Stimulated activated CD4-positive, alpha-beta T cell treated with anti-CD3 and anti-CD28 coated beads, Interleukin-1b, Interleukin-23, amount 100 ng/mL, for 24 hours (primary cell): ENCODE measurements at regions not wholly inside any gene's neighbourhood (a gene's known extent, or its start where the extent isn't known, plus 50 kb on each side); places are given as distances from the start of the nearest gene placed in this dataset.

ENCODE experiments used
- DNase-seq, 4 experiments: peaks; one replicate each; pipeline ENCODE4 v3.0.0-alpha.2; 2020; ENCODE audit warnings: low read depth in 4 of 4, low spot score in 1 of 4

DNA sequence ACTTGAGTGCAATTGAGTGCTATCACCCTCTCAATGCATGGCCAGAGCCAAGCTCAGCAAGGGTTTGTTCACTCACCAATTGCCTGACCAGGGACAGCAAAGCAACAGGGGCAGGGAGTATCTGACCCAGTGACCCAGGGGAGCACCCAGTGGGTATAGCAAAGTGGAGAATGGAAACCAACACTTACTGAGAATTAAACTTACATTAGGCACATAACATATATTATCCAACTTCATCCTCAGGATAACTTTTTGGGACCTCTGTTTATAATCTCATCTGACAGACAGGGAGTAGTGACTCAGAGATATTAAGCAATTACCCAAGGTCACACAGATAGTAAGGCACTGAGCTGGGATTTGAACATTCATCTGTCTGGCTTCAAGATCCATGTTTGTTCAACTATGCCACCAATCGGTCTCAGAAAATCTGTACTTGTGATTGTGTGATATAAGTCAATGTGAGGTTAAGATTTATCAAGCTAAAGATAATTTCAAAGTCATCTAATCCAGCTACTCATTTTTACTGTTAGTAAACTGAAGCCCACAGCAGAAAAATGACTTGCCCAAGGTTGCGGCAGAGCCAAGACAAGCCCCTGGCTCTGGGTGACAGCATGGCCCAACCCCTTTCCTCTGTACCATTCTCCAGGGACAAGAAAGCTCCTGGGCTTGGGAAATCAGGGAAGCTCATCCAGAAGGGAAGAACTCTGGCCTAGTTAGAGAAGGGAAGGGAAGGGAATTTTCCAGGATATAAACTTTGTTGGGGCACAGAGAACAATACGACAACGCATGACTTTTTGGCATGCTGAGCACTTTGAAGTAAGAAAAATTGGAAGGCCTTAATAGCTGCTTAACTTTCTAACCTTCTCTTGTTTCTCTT, 138.0 kb upstream of the SMAD3 start:
- no peak for DNase-seq

DNA sequence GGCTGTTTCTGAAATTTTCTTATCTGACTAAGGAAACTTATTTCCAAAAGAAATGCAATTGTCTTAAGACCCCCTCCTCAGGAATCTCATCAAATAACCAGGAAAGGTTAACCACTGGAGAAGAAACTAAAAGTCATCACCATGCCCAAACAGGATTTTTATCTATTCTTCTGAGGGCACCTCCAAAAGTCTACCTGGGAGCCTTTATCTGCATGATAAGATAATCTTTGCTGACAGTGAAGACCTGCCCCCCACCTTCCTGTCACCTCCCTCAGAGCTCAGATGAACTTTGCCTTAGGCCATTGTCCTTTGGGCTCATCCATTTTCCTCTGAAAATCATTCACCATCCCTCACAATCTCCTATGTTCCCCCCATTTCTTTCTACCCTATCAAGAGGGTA, 137.3 kb upstream of the SMAD3 start:
- no peak for DNase-seq

DNA sequence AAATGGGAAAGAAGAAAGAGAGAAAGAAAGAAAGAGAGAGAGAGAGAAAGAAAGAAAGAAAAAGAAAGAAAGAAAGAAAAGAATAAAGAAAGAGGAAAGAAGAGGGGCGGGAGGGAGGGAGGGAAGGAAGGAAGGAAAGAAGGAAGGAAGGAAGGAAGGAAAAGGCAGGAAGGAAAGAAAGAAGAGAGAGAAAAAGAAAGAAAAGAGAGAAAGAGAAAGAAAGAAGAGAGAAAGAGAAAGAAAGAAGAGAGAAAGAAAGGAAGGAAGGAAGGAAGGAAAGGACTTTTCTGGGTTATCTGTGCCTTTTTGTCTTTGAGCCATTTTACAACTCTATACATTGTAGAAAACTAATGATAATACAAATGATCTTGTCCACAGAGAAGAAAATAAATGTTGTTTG, 136.6 kb upstream of the SMAD3 start:
- no peak for DNase-seq

DNA sequence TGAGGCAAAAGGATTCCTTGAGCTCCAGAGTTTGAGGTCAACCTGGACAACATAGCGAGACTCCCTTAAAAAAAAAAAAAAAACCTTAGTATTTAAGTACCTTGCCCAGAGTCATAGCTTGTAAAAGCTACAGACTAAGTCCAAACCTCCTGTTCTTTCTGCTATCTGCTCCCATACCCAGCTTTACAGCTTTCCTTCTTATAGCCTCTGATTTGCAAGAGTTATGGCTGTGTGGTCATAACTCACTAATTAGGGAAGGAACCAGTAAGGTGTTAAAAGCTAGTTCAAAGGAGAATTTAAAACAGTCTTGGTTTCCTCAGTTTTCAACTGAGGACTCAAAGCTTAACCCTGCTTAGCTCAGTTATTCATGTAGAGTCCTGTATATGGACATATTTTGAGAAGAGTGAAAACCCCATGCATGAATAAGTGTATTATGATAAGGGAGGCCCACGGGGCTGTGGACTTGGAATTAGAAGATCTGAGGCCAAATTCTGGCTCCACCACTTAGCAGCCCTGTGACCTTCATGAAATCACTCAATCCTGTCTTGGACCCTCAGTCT, 135.5 kb upstream of the SMAD3 start:
- DNase-seq, result no peak

DNA sequence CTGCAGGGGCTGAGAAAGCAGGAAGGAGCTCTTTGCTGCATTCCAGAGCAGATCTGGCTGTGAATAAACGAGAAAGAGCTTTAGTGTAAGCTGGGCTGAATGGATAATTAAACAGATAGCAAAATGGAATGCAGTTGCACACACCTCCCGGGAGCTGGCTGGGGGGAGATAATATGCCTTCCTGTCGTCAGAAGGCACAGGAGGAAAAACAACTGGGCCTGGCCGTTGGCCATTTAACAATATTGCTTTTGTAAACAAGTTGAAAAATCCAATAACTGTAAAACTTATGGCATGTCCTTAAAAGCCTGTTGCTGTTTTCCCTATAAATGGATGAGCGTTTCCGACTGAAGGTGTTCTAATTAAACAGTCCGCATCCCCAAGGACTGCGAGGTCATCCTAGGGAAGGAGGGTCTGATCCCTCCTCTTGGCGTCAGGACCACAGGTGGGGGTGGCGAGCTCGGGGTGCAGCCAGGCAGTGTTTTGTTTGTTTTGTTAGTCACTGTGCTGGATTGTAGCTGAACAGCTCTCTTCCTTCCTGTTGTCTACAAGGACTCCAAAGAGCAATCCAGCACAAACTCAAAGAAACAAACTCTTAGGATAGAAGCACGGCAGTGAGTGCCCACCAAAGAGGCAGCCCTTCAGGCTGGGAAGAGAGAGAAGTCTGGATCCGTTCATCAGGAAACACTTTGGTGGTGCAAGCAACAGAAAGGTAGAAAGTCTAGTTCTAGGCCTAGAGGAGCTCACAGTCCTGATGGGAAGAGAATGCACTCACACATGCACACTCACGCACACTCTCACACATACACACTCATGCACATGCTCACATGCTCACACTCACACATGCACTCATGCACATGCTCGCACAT, 133.4 kb upstream of the SMAD3 start:
- no peak for DNase-seq

DNA sequence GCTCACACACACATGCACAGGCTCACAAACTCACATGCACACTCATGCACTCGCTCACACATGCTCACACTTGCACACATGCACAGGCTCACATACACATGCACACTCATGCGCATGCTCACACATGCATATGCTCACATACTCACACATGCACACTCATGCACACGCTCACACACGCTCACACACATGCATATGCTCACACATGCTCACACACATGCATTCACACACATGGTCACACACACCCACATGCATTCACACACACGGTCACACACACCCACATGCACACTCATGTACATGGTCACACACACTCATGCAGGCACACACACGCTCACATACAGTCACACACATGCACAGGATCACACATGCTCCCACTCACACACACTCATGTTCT, 132.8 kb upstream of the SMAD3 start:
- no peak for DNase-seq

DNA sequence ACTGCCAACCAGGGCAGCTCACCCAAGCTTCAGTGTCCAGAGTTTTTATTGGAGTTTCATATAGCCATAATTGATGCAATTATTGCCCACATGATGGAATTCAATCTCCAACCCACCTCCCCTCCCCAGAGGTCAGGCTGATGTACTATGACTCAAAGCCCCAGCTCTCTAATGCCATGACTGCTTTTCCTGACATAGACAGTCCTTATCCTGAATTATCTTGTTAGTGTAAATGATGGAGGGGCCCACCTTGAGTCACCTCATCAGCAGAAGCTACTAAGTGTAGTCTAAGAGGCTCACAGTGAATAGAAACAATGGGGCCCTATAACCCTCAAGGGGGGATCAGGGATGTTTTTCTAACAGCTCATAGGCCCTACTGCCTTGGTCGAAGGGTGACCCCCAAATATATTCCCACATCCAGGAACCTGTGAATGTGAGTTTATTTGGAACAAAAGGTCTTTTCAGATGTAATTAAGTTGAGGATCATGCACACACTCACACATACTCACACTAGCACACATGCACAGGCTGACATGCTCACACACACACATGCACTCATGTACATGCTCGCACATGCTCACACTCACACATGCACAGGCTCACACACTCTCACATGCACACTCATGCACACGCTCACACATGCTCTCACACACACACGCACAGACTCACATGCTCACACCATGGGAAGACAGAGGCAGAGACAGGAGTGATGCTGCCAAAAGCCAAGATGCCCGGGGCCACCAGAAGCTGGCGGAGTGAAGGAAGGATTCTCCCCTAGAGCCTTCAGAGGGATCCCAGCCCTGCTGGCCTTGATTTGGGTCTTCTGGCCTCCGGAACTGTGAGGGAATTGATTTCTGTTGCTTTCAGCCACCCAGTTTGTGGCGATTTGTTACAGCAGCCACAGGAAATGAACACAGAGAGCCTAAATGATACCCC, 131.2 kb upstream of the SMAD3 start:
- no peak for DNase-seq

DNA sequence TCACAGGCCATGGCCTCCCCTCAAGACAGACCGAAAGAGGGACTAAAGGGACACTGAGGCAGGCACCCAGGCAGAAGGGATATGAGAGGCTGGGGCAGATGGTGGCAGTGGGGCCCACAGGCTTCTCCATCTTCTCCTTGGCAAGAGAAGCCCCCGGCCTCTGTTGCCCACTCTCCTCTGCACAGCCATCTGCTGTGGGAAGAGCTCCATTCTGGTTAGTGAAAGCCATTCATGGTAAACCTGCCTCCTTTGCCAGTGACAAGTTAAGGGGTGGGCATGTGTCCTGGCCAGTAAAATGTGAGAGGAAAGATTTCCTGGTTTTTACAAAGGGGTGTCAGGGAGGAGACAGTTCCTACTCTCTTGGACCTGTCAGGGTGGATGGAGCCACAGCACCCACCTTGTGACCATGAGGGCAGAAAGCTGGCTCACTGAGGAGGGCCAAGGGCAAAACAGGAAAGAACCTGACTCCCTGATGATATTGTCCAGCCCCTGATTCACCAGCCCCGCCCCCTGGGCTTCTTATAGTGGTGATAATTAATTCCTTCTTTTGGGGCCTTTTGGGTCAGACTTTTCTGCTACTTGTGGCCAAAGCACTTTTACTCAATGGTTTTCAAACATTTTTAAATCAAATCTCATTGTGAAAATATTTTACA, 130.4 kb upstream of the SMAD3 start:
- no peak for DNase-seq

DNA sequence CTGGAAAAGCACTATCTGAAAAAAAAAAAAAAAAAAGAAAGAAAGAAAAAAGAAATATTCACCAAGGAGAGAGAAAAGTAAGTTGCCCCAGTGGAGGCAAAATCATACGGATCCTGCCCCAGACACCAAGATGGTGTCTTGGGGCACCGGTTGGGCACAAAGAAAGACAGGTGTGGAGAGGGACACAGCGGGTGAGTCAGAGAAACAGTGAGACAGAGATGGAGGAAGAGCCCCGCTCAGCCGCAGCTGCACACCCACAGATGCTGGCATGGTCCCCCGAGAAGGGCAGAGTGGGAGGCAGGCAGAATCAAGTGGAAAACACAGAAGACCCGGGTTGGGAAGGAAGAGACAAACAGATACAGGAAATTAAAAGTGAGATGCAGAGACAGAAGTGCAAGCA, 129.7 kb upstream of the SMAD3 start:
- DNase-seq, result no peak

DNA sequence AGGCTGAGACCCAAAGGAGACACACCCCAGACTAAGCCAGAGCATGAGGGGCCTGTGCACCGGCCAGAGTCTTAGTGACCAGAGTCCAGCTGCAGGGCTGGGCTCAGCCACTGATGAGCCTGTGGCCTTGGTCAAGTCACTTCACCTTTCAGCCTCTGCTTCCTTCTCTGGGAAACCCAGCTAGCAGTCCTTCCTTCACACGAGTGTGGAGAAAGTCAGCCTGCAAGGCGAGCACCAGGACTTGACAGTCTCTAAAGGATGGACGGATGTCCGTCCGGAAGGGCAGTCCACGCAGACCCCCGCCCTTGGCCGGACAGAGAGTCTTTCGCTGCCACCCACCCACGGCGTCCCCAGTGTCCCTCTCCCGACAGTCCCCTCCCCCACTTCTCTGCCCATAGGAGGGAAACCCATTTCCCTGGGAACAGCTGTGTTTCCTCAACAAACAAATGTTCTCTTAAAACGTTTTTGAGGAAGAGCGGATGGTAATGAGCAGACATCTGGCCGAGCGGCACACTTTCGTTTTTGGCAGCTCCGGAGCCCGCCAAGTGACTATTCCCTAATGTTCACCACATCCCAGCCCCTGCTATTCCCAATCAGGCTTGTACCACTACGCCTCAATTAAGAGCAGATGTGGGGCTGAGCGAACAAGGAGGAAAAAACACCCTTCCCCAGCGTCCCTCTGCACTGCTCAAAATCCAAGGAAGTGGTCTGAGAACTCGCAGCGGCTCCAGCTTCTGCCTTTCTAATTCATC, 129.1 kb upstream of the SMAD3 start:
- no peak for DNase-seq

DNA sequence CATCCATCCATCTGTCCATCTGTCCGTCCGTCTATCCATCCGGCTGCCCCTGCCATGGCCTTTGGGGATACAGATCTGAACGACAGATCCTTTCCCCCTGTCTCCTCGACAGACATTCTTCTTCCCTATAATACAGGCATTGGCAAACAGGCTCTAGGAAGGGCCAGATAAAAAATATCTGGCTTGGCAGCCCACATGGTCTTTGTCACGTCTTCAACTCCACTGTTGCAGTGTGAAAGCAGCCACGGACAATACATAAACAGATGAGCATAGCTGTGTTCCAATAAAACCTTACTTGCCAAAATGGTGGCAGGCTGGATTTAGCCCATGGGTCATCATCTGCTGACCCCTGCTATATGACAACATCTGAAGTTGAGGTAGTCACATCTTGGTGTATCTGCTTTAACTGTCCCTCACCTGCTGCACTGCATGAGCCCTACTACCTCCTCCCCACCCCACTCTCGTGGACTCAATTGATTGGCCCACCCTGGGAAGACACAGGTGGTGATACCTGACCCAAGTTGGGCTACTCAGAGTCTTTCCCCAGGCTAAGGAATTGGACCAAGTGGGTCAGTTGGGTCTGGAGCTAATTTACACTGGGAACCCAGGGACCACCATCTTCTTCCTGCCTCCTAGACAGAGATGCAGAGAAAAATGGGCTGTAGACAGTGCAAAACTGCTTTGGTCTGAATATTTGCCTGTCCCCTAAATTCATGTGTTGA, 128.4 kb upstream of the SMAD3 start:
- no peak for DNase-seq

DNA sequence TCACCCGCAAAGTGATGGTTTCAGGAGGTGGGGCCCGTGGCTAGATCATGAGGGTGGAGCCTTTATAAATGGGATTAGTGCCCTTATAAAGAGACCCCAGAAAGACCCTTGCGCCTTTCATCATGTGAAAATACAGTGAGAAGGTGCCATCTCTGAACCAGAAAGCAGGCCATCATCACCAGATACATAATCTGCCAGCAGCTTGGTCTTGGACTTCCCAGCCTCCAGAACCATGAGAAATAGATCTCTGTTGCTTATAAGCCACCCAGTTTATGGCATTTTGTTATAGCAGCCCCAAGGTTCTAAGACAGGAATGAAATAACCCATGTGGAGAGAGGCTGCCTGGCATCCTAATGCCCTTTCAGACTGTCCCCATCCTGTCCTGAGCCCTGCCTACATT, 127.8 kb upstream of the SMAD3 start:
- DNase-seq, result no peak

DNA sequence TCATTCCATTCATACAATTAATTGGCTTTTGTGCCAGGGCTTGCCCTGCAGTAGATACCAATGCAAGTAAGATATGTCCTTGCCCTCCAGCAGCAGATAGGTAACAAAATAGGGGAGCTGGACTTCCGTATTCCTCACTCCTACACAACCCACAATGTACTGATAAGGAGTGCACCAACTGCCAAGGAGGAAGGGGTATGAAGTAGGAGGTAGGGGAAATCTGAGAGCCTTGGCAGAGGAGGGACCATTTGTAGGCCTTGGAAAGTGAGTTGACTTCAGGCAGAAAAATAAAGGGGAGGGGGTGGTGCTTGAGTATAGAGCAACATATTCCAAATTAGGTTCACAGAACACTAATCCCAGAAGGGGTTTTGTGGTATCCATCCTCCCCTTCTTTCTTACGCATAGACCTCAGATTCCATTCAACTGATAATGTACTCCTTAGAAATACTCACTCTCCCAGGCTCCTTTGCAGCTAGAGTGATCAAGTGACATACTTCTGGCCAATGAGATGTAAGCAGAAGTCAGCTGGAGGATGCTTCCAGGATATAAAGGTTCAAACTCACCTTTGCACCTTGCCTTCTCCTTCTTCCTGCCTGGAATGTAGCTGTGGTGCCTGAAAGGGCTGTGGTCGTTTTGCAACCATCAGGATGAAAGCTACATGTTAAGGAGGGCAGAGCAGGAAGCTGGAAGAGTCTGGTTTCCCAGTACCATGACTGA, 127.1 kb upstream of the SMAD3 start:
- DNase-seq, result no peak

DNA sequence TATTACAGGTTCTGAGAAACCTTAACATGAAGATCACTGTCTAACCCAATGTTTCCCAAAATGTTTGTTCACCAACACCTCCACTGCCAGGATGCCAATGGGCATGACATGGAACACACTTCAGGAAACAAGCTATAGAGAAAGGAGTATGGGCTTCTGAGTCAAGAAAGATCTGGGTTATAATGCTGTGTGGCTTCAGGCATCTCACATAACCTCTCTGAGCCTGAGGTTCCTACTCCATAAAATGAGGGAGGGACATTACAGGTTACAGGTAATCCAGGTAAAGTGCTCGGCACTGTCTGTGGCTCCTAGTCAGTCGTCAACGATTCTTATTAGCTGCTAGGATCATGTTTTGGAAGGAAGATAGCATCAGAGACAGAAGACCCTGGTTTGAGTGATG, 126.4 kb upstream of the SMAD3 start:
- DNase-seq, result no peak

DNA sequence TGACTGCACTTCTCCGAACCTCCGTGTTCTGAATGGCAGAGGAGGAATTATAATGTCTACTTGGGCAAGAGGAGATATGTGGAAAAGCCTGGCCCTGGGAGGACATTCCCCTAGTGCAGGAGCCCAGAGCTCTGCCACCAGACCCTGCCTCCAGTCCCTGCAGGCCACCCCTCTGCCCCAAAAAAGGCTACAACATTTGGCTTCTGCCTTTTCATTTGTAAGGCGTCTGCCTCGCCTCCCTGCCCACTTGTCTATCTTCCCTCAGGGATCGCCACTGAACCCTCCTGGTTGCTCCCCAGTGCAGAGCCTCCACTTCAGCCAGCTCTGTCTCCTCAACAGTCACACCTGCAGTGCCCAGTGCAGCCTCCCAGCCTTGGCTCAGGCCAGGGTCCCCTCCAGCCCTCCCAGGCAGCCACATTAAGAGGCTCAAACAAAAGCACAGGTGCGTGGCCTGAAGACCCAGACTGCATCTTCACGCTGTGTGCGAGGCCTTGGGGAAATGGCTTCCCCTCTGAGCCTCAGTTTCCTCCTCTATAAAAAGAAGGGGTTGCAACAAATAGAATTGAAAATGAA, 125.9 kb upstream of the SMAD3 start:
- DNase-seq, result no peak

DNA sequence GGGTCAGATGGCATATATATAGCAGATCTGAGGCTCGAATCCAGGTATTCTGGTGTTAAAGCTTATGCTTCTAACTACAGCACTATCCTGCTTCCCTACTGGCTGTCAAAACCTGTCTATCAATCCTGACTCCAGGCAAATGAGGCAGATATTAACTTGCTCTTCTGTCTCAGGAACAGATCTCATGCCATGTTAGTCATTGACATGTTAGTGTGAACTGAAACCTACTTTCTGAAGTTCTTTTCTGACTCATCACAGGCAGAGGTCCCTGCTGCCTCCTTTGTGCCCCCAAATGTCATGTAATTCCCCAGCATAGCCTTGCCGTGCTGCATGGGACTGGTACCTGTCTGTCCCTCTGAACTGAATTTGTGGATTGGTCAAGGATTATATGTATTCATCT, 125.0 kb upstream of the SMAD3 start:
- DNase-seq, result no peak

DNA sequence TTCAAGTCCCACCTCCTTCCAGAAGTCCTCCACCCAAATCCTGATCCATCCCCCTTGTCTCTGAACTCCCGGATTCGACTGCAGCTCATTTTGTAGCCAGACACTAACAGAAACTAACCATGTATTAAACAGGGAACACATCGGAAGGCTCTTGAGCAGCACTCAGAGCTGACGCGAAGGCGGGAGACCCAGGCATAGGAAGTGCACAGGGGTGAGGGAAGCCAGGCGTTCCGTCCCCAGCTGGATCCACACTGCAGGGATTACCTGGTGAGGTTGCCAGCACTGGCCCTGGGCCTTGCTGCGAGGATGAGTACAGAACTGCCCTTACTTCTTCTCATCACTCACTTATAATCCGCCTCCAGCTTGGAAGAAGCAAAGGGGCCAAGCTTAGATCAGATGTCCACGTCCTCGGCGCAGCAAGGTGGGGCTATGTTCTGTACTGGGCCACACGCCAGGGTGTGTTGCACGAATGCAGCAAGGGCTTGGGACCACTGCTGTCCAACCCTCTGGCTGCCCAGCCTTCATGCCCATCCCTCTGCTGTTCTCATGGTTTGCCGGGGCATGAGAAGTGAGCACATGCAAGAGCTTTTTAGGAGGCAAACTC, 124.2 kb upstream of the SMAD3 start:
- DNase-seq, result no peak

DNA sequence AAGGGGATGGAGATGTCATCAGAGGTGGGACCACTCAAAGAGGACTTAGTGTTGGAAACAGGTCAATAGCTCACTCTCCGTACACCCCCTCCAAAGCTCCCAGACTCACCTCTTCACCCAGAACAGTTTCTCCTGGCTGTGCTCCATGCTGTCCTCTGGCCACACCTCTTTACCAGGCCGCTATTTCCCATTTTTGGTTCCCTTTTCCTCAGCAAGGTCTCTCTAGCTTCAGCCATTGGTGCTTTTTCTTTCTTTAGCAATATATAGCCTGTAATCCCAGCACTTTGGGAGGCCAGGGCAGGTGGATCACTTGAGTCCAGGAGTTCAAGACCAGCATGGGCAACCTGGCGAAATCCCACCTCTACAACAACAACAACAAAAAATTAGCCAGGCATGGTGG, 123.6 kb upstream of the SMAD3 start:
- no peak for DNase-seq
